GM19468 (cell line): ENCODE measurements at regions not wholly inside any gene's neighbourhood (a gene's known extent, or its start where the extent isn't known, plus 50 kb on each side); places are given as distances from the start of the nearest gene placed in this dataset.
"Not testable (repeated sequence)": the region's sequence is repeated elsewhere in the genome, so short reads cannot be mapped to it uniquely, and the experiment has no call there.

Experiments used
- ATAC-seq: cut with Tn5 transposase; IDR thresholded peaks from one replicate; pipeline ENCODE4 v1.9.1; 2021; ENCODE audit warnings: mild to moderate bottlenecking, moderate library complexity, moderate number of reproducible peaks; ENCODE audit not compliant: unreplicated experiment; ENCODE audit errors: extremely low read depth

- ATAC-seq, result no peak
These were observed 157.4 kb downstream of the FOXL1 start for GRCh38 chr16:86735727-86736126.

GRCh38 chr16:86736502-86736901 lies 158.2 kb downstream of the FOXL1 start:
- no peak for ATAC-seq

- ATAC-seq, result no peak
These were observed 158.7 kb downstream of the FOXL1 start for GRCh38 chr16:86737083-86737482.

GRCh38 chr16:86738322-86738721 lies 160.0 kb downstream of the FOXL1 start:
- not testable (repeated sequence) for ATAC-seq

- no peak for ATAC-seq
These were observed 160.8 kb downstream of the FOXL1 start for GRCh38 chr16:86739178-86739577.

GRCh38 chr16:86739808-86740207 lies 161.5 kb downstream of the FOXL1 start:
- ATAC-seq, result no peak

GRCh38 chr16:86740298-86740697 lies 161.9 kb downstream of the FOXL1 start:
- ATAC-seq, result no peak

GRCh38 chr16:86740906-86741799 lies 162.8 kb downstream of the FOXL1 start:
- no peak for ATAC-seq

GRCh38 chr16:86747761-86748160 lies 169.4 kb downstream of the FOXL1 start:
- no peak for ATAC-seq

GRCh38 chr16:86748652-86749051 lies 170.3 kb downstream of the FOXL1 start:
- no peak for ATAC-seq

- no peak for ATAC-seq
These were observed 173.0 kb downstream of the FOXL1 start for GRCh38 chr16:86751076-86752030.

GRCh38 chr16:86752582-86753175 lies 174.3 kb downstream of the FOXL1 start:
- ATAC-seq, result no peak

GRCh38 chr16:86753399-86753798 lies 175.1 kb downstream of the FOXL1 start:
- no peak for ATAC-seq

- ATAC-seq, result no peak
These were observed 177.2 kb downstream of the FOXL1 start for GRCh38 chr16:86755571-86756006.

- ATAC-seq, result no peak
These were observed 178.7 kb downstream of the FOXL1 start for GRCh38 chr16:86756882-86757703.

- ATAC-seq, result no peak
These were observed 179.3 kb downstream of the FOXL1 start for GRCh38 chr16:86757704-86758040.

GRCh38 chr16:86758932-86759331 lies 180.6 kb downstream of the FOXL1 start:
- no peak for ATAC-seq

GRCh38 chr16:86761111-86762031 lies 183.0 kb downstream of the FOXL1 start:
- no peak for ATAC-seq

- ATAC-seq, result no peak
These were observed 183.7 kb downstream of the FOXL1 start for GRCh38 chr16:86762095-86762494.
